HepG2 (cell line): ENCODE measurements at regions not wholly inside any gene's neighbourhood (a gene's known extent, or its start where the extent isn't known, plus 50 kb on each side); places are given as distances from the start of the nearest gene placed in this dataset.

ENCODE experiments used
- ATAC-seq: fragments of 200-7000 bp; cut with Tn5 transposase; 3 replicates; pipeline ENCODE4 v1.9.1; 2020; ENCODE audit warnings: mild to moderate bottlenecking, moderate library complexity
- BruUV-seq: library from RNA; stranded (reverse); fragments of 400-500 nt; replicated peaks from 2 replicates; lab custom pipeline; 2021; lab: Mats Ljungman, UMichigan
- CTCF ChIA-PET: fragments of 300-600 bp; formaldehyde crosslinking; extraction: SDS; loops from one replicate; lab custom pipeline; 2021; ENCODE audit warnings: low total read pairs, inconsistent platforms, low intra/inter-chr PET ratio; lab: Yijun Ruan, JAX
- POLR2A ChIA-PET: fragments of 350-600 bp; sonication (Branson Sonifier 250); formaldehyde crosslinking; loops from one replicate; lab custom pipeline; 2020; ENCODE audit warnings: antibody characterized with exemption, inconsistent platforms; lab: Yijun Ruan, JAX
- DNase-seq: peaks from one replicate; pipeline ENCODE4 v3.0.0-alpha.2; 2015; ENCODE audit warnings: low spot score
- FAIRE-seq: peaks from 3 replicates; lab custom pipeline; 2011; peaks lifted over from hg19 to GRCh38; lab: Jason Lieb, UNC
- H2AFZ ChIP-seq: one replicate; pipeline ENCODE4 v1.6.1; 2011; ENCODE audit warnings: low read length, inconsistent platforms
- H3K27ac ChIP-seq: fragments of 300-600 bp; 3 replicates; pipeline ENCODE4 v1.8.0; 2011; ENCODE audit warnings: mixed run types, mild to moderate bottlenecking, mixed read lengths, low read length, inconsistent platforms; ENCODE audit not compliant: insufficient read depth; ENCODE audit errors: extremely low read length
- H3K27me3 ChIP-seq, 2 experiments: fragments of 200-600 bp in 1 of 2; 2 replicates in 1 of 2; 3 replicates in 1 of 2; pipeline versions ENCODE4 v1.6.0 to v1.8.0; 2011; ENCODE audit warnings: low read length in 2 of 2, mild to moderate bottlenecking in 2 of 2, moderate library complexity in 2 of 2, inconsistent platforms in 1 of 2; ENCODE audit not compliant: insufficient read depth in 2 of 2, control insufficient read depth in 1 of 2
- H3K36me3 ChIP-seq, 2 experiments: fragments of 200-600 bp in 1 of 2; replicated peaks in 1 of 2; 2 replicates in 1 of 2; 3 replicates in 1 of 2; pipeline versions ENCODE4 v1.5.1 to v1.8.0; 2011; ENCODE audit warnings: low read length in 2 of 2, inconsistent platforms in 1 of 2; ENCODE audit not compliant: insufficient read depth in 2 of 2, control insufficient read depth in 1 of 2
- H3K4me1 ChIP-seq: 2 replicates; pipeline ENCODE4 v1.5.1; 2012; ENCODE audit warnings: low read length, inconsistent platforms; ENCODE audit not compliant: insufficient read depth
- H3K4me2 ChIP-seq: 2 replicates; pipeline ENCODE4 v1.6.0; 2011; ENCODE audit warnings: low read depth, low read length, inconsistent platforms
- H3K4me3 ChIP-seq, 3 experiments: fragments of 200-600 bp in 1 of 3; sonication (generic), shearing (Covaris generic) in 1 of 3; replicated peaks in 1 of 3; 2 replicates each; pipeline ENCODE4 v1.5.1; 2011 to 2016; ENCODE audit warnings: low read length in 3 of 3, inconsistent platforms in 2 of 3, low read depth in 2 of 3, mild to moderate bottlenecking in 2 of 3, control low read depth in 1 of 3, mixed read lengths in 1 of 3; ENCODE audit not compliant: insufficient read depth in 1 of 3
- H3K79me2 ChIP-seq: one replicate; pipeline ENCODE4 v1.6.1; 2011; ENCODE audit warnings: low read length, inconsistent platforms; ENCODE audit not compliant: insufficient read depth
- H3K9ac ChIP-seq: 2 replicates; pipeline ENCODE4 v1.6.0; 2011; ENCODE audit warnings: mild to moderate bottlenecking, low read depth, low read length, inconsistent platforms; ENCODE audit not compliant: insufficient read depth
- H3K9me3 ChIP-seq: 2 replicates; pipeline ENCODE4 v1.5.1; 2012; ENCODE audit warnings: mild to moderate bottlenecking, low read length
- H4K20me1 ChIP-seq: 2 replicates; pipeline ENCODE4 v1.6.0; 2011; ENCODE audit warnings: inconsistent platforms, mild to moderate bottlenecking, low read length, moderate library complexity; ENCODE audit not compliant: insufficient read depth
- HNRNPUL1 ChIP-seq: fragments of 200-400 bp; formaldehyde crosslinking; IDR thresholded peaks from 2 replicates; pipeline ENCODE4 v1.6.1; 2017; ENCODE audit warnings: low read depth, mild to moderate bottlenecking, low read length, moderate library complexity
- HOXA7 ChIP-seq: sonication (generic); formaldehyde crosslinking; IDR thresholded peaks from 2 replicates; pipeline ENCODE4 v1.8.1; 2022; ENCODE audit warnings: mild to moderate bottlenecking, missing genetic modification reagents, moderate library complexity
- NRL ChIP-seq: sonication (generic); formaldehyde crosslinking; IDR thresholded peaks from 2 replicates; pipeline ENCODE4 v1.5.0; 2020; ENCODE audit warnings: missing genetic modification reagents, mild to moderate bottlenecking, moderate library complexity, borderline replicate concordance
- ZFP82 ChIP-seq: sonication (generic); formaldehyde crosslinking; IDR thresholded peaks from 2 replicates; pipeline ENCODE4 v1.5.1; 2020; ENCODE audit warnings: mild to moderate bottlenecking, missing genetic modification reagents, borderline replicate concordance
- WGBS: methylation state at CpG from one replicate; pipeline ENCODE4 v1.1.6; 2017; ENCODE audit warnings: low lambda C conversion rate; 5-methylcytosine and 5-hydroxymethylcytosine counted together
- in situ Hi-C: cut with HindIII; loops from 2 replicates; pipeline ENCODE4 v1.10.0; 2017; ENCODE audit warnings: low pct_unique_long_range_greater_than_20kb; ENCODE audit not compliant: extremely low pct_ligation_motif_present
- intact Hi-C: fragments of 100-400 bp; cut with micrococcal nuclease; formaldehyde crosslinking; loops from one replicate; pipeline ENCODE4 v1.10.0; 2022; ENCODE audit not compliant: unreplicated experiment
- TF ChIP-seq, protein P1 (sequence below): IDR thresholded peaks from 2 replicates; pipeline ENCODE4 v1.6.1; 2016; ENCODE audit warnings: low read depth, control low read depth
- TF ChIP-seq, protein P2 (sequence below): sonication (generic); formaldehyde crosslinking; conservative IDR thresholded peaks from 2 replicates; pipeline ENCODE4 v1.4.0; 2020; ENCODE audit warnings: missing genetic modification reagents
- TF ChIP-seq, protein P3 (sequence below): sonication (generic); formaldehyde crosslinking; IDR thresholded peaks from 2 replicates; pipeline ENCODE4 v1.4.0; 2020; ENCODE audit warnings: missing genetic modification reagents
- TF ChIP-seq, protein P4 (sequence below): sonication (generic); formaldehyde crosslinking; IDR thresholded peaks from 2 replicates; pipeline ENCODE4 v1.4.0; 2020; ENCODE audit warnings: missing genetic modification reagents
- TF ChIP-seq, protein P5 (sequence below): sonication (generic); formaldehyde crosslinking; IDR thresholded peaks from 2 replicates; pipeline ENCODE4 v1.8.0; 2022; ENCODE audit warnings: low read depth, missing genetic modification reagents
- TF ChIP-seq, protein P6 (sequence below): sonication (generic); formaldehyde crosslinking; IDR thresholded peaks from 2 replicates; pipeline ENCODE4 v1.4.0; 2020; ENCODE audit warnings: mild to moderate bottlenecking, missing genetic modification reagents

DNA sequence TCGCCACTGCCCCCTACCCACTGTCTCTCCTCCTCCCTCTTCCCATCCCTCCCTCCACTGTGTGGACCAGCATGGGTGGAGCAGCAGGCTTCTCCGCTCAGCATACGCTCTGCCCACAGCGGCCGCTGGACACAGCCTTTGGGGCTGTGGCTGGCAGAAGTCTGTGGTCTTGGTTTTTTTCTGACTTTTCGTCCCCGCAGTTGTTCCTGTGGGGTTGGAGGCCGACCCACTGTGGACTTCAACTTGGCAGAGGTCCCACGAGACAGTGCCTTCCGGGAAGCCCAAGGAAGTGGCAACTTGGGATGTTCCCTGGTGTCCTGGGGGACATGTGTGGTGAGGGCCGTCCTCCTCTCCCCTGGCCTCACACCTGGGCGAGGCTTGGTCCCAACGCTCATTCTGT is 162.5 kb upstream of the C1orf174 start (continued):
- TF ChIP-seq, protein P1, sequence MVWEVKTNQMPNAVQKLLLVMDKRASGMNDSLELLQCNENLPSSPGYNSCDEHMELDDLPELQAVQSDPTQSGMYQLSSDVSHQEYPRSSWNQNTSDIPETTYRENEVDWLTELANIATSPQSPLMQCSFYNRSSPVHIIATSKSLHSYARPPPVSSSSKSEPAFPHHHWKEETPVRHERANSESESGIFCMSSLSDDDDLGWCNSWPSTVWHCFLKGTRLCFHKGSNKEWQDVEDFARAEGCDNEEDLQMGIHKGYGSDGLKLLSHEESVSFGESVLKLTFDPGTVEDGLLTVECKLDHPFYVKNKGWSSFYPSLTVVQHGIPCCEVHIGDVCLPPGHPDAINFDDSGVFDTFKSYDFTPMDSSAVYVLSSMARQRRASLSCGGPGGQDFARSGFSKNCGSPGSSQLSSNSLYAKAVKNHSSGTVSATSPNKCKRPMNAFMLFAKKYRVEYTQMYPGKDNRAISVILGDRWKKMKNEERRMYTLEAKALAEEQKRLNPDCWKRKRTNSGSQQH = no peak
- TF ChIP-seq, protein P2, sequence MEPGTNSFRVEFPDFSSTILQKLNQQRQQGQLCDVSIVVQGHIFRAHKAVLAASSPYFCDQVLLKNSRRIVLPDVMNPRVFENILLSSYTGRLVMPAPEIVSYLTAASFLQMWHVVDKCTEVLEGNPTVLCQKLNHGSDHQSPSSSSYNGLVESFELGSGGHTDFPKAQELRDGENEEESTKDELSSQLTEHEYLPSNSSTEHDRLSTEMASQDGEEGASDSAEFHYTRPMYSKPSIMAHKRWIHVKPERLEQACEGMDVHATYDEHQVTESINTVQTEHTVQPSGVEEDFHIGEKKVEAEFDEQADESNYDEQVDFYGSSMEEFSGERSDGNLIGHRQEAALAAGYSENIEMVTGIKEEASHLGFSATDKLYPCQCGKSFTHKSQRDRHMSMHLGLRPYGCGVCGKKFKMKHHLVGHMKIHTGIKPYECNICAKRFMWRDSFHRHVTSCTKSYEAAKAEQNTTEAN = no peak
- TF ChIP-seq, protein P3, sequence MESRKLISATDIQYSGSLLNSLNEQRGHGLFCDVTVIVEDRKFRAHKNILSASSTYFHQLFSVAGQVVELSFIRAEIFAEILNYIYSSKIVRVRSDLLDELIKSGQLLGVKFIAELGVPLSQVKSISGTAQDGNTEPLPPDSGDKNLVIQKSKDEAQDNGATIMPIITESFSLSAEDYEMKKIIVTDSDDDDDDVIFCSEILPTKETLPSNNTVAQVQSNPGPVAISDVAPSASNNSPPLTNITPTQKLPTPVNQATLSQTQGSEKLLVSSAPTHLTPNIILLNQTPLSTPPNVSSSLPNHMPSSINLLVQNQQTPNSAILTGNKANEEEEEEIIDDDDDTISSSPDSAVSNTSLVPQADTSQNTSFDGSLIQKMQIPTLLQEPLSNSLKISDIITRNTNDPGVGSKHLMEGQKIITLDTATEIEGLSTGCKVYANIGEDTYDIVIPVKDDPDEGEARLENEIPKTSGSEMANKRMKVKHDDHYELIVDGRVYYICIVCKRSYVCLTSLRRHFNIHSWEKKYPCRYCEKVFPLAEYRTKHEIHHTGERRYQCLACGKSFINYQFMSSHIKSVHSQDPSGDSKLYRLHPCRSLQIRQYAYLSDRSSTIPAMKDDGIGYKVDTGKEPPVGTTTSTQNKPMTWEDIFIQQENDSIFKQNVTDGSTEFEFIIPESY (CRISPR knock-in tag) = no peak

DNA sequence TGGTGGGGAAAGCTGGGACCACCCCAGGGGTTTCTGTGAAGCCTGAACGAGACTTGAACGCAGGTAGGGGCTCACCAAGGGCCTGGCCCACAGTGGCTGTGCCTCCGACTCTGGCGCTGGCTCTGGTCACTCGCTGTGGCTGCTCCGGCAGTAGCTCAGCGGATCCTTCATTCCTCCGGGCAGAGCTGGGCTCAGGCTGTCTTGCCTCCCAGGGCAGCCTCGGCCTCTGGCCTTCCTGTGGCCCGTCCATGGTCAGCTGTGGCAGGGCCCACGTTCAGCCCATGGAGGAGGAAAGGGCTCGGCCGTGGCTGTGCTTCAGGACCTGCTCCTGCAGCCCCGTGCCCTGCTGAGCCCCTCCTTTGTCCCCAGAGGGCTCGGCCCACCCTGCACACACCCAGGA is 162.9 kb upstream of the C1orf174 start:
- 8% methylated on average over 2 of the region's 15 CpGs for WGBS
- peaks cover 6 to 8% of the 10 kb centered on the region in 2 experiments; a peak in 4 of 5 replicates for H3K27me3 ChIP-seq
- ChIA-PET POLR2A (no interaction called here), CTCF (no interaction called here)
- no peak overlapping the region for H3K4me2 ChIP-seq
- ATAC-seq = peak; percentile 28; the same call in 2 of the 3 replicates
- H3K79me2 ChIP-seq = no peaks in the 10 kb centered on the region
- no peaks in the 10 kb centered on the region for H3K4me1 ChIP-seq
- FAIRE-seq = no peak
- no TSS peak for BruUV-seq
- H2AFZ ChIP-seq = no peak overlapping the region
- intact Hi-C loops = no loop called here
- no peak for DNase-seq
- H3K9me3 ChIP-seq = peaks cover 22% of the 10 kb centered on the region
- in situ Hi-C loops = loop anchor here (25.0 kb wide), 1 partner anchor 151 kb away; the partner anchor contains the start of gene C1orf174
- no peak overlapping the region for H3K27ac ChIP-seq
- H3K4me3 ChIP-seq = no peak overlapping the region
- no peaks in the 10 kb centered on the region for H3K36me3 ChIP-seq
- H4K20me1 ChIP-seq = no peaks in the 10 kb centered on the region
- no peak overlapping the region for H3K9ac ChIP-seq
- TF ChIP-seq, protein P4, sequence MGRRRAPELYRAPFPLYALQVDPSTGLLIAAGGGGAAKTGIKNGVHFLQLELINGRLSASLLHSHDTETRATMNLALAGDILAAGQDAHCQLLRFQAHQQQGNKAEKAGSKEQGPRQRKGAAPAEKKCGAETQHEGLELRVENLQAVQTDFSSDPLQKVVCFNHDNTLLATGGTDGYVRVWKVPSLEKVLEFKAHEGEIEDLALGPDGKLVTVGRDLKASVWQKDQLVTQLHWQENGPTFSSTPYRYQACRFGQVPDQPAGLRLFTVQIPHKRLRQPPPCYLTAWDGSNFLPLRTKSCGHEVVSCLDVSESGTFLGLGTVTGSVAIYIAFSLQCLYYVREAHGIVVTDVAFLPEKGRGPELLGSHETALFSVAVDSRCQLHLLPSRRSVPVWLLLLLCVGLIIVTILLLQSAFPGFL (CRISPR knock-in tag) = no peak
- TF ChIP-seq, protein P5, sequence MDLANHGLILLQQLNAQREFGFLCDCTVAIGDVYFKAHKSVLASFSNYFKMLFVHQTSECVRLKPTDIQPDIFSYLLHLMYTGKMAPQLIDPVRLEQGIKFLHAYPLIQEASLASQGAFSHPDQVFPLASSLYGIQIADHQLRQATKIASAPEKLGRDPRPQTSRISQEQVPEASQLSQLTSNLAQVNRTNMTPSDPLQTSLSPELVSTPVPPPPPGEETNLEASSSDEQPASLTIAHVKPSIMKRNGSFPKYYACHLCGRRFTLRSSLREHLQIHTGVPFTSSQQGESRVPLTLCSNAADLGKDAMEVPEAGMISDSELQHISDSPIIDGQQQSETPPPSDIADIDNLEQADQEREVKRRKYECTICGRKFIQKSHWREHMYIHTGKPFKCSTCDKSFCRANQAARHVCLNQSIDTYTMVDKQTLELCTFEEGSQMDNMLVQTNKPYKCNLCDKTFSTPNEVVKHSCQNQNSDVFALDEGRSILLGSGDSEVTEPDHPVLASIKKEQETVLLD (CRISPR knock-in tag) = no peak
- TF ChIP-seq HOXA7 (CRISPR knock-in tag) (no peak), HNRNPUL1 (no peak), ZFP82 (CRISPR knock-in tag) (no peak), NRL (CRISPR knock-in tag) (no peak)
- TF ChIP-seq, protein P6, sequence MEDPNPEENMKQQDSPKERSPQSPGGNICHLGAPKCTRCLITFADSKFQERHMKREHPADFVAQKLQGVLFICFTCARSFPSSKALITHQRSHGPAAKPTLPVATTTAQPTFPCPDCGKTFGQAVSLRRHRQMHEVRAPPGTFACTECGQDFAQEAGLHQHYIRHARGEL (CRISPR knock-in tag) = no peak
